Left lung (tissue), 4 donors: ENCODE measurements at regions not wholly inside any gene's neighbourhood (a gene's known extent, or its start where the extent isn't known, plus 50 kb on each side); places are given as distances from the start of the nearest gene placed in this dataset.

Source experiments
- ATAC-seq: fragments of 200-7000 bp; cut with Tn5 transposase; one replicate; pipeline ENCODE4 v1.9.1; 2020; ENCODE audit warnings: moderate library complexity
- DNase-seq, 4 donors: peaks; one replicate each; pipeline ENCODE4 v3.0.0-alpha.2; 2013 to 2020
- H3K27ac ChIP-seq, 2 donors: fragments of 200-600 bp; sonication (generic) in 1 of 2; one replicate each; pipeline versions ENCODE4 v1.5.0 to v1.8.0; 2020 to 2021
- H3K27me3 ChIP-seq, 2 donors: fragments of 200-600 bp; sonication (generic) in 1 of 2; one replicate each; pipeline versions ENCODE4 v1.5.0 to v1.8.0; 2020 to 2021
- H3K36me3 ChIP-seq, 2 donors: fragments of 200-600 bp; sonication (generic) in 1 of 2; one replicate each; pipeline versions ENCODE4 v1.5.0 to v1.8.0; 2020 to 2021
- H3K4me1 ChIP-seq, 2 donors: fragments of 200-600 bp; one replicate each; pipeline ENCODE4 v1.8.0; 2021
- H3K4me3 ChIP-seq, 2 donors: fragments of 200-600 bp; sonication (generic) in 1 of 2; one replicate each; pipeline versions ENCODE4 v1.5.0 to v1.8.0; 2020 to 2021; ENCODE audit warnings: mild to moderate bottlenecking in 1 of 2
- H3K9me3 ChIP-seq, 2 donors: fragments of 200-600 bp; sonication (generic) in 1 of 2; one replicate each; pipeline versions ENCODE4 v1.5.0 to v1.8.0; 2020 to 2021
- intact Hi-C, 2 donors: fragments of 100-400 bp; cut with DNase I; formaldehyde crosslinking; loops; one replicate each; pipeline versions ENCODE4 v1.11.2 to v1.14.2; 2022
- TF ChIP-seq, protein P1 (sequence below), 2 donors: fragments of 200-600 bp; sonication (generic) in 1 of 2; IDR thresholded peaks; one replicate each; pipeline versions ENCODE4 v1.5.0 to v1.8.0; 2021; ENCODE audit warnings: antibody characterized with exemption in 2 of 2
- donor health status: DM: no; HTN: yes; CAD: no.
- donor health status: DM: no; HTN: no; CAD: no.

DNA sequence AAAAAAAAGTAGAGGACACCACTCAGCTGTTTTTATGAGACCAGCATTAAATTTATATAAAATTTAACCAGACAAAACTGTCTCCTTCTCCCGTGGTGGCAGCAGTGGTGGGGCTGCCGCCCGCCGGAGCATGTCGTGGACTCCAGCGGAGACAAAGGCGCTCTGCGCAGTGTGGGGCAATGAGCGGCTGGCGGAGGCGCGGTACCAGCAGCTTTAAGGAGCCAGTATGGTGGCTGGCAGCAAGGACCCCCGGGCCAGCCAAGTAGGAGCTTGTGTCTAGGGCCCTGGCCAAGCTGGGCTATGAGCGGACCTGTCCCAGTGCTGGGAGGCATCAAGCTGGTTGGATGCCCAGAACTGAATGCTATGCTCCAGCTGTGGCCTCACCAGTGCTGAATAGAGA, 2102.9 kb downstream of the NCAM2 start:
- intact Hi-C loops, result no loop called here
- DNase-seq, result peak in 1 of 4 donors; percentile 69
- no peak for ATAC-seq

DNA sequence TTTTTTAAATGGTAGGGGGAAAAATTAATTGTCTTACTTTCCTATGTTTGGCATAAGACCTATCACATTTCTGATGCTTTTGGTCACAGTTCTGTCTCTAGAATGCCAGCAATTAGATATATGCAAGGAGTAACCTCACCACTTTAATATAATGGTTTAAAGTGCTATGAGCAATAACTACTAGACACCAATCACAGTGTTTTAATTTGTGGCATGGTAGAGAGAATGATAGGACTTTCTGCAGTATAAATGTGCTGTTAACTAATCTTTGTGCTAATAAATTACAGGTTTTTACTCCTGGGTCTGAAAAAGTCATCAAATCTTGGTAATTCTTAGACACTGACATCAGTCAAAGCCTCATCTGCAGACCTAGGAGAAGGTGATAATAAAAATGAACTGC, 2110.3 kb downstream of the NCAM2 start:
- no peak overlapping the region for H3K27ac ChIP-seq
- intact Hi-C loops, result no loop called here
- H3K4me3 ChIP-seq, result no peak overlapping the region
- no peaks in the 10 kb centered on the region for H3K9me3 ChIP-seq
- DNase-seq, result no peak
- H3K36me3 ChIP-seq, result no peaks in the 10 kb centered on the region
- TF ChIP-seq, protein P1, sequence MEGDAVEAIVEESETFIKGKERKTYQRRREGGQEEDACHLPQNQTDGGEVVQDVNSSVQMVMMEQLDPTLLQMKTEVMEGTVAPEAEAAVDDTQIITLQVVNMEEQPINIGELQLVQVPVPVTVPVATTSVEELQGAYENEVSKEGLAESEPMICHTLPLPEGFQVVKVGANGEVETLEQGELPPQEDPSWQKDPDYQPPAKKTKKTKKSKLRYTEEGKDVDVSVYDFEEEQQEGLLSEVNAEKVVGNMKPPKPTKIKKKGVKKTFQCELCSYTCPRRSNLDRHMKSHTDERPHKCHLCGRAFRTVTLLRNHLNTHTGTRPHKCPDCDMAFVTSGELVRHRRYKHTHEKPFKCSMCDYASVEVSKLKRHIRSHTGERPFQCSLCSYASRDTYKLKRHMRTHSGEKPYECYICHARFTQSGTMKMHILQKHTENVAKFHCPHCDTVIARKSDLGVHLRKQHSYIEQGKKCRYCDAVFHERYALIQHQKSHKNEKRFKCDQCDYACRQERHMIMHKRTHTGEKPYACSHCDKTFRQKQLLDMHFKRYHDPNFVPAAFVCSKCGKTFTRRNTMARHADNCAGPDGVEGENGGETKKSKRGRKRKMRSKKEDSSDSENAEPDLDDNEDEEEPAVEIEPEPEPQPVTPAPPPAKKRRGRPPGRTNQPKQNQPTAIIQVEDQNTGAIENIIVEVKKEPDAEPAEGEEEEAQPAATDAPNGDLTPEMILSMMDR (IDR thresholded peaks at IDR 0.05), result no peak
- no peaks in the 10 kb centered on the region for H3K27me3 ChIP-seq
- ATAC-seq, result no peak
- no peaks in the 10 kb centered on the region for H3K4me1 ChIP-seq

More for the DNA sequence above, 2102.9 kb downstream of the NCAM2 start:
- no peaks in the 10 kb centered on the region for H3K27me3 ChIP-seq
- no peaks in the 10 kb centered on the region for H3K36me3 ChIP-seq
- no peaks in the 10 kb centered on the region for H3K4me1 ChIP-seq
- H3K4me3 ChIP-seq, result no peak overlapping the region
- no peaks in the 10 kb centered on the region for H3K9me3 ChIP-seq
- TF ChIP-seq, protein P1 (IDR thresholded peaks at IDR 0.05), result no peak
- H3K27ac ChIP-seq, result no peak overlapping the region

DNA sequence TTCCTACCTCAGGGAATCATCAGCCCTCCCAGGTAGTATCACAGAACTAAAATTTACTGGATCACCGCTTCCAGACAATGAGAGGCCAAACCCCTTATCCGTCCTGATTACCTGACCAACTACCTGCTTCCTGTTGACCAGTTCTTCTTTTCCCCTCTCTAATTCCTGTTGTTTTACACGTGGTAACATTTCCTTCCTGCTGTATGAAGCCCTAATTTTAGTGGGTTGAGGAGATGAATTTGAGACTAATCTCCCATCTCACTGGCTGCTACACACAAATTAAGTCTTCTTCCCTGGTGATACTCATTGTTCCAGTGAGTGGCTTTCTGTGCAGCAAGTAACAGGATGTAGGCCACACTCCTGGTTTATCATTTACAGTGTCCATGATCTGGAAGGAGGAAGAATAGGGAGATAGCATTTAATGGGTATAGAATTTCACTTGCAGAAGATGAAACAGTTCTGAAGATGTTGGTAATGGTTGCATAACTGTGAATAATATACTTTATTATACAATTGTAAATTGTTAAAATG, 2112.9 kb downstream of the NCAM2 start:
- TF ChIP-seq, protein P1 (IDR thresholded peaks at IDR 0.05), result no peak
- Histone ChIP-seq H3K27ac (no peak overlapping the region), H3K27me3 (no peaks in the 10 kb centered on the region), H3K36me3 (no peaks in the 10 kb centered on the region), H3K4me1 (no peaks in the 10 kb centered on the region), H3K4me3 (no peak overlapping the region), H3K9me3 (no peaks in the 10 kb centered on the region)
- intact Hi-C loops, result no loop called here
- DNase-seq, result no peak
- ATAC-seq, result no peak

DNA sequence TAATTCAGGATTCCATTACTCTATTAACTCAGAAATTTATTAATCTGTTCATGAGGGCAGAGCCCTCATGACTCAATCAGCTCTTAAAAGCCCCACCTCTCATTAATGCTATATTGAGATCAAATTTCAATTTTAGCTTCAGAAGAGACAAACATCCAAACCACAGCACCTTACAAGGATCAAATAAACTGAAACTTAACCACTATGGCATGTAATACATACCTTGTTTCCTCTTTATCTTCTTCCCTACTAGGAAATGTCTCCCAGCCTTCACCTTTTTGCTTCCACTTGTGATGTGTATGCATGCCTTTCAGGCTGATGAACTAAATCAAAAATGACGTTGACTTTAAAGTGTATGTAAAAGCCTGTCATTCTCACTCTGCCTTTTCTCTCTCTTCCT, 2121.3 kb downstream of the NCAM2 start:
- Histone ChIP-seq H3K4me1 (no peaks in the 10 kb centered on the region), H3K9me3 (no peaks in the 10 kb centered on the region), H3K27ac (no peak overlapping the region), H3K27me3 (no peaks in the 10 kb centered on the region), H3K36me3 (no peaks in the 10 kb centered on the region), H3K4me3 (no peak overlapping the region)
- no peak for ATAC-seq
- intact Hi-C loops, result no loop called here
- no peak for DNase-seq
- TF ChIP-seq, protein P1 (IDR thresholded peaks at IDR 0.05), result no peak

DNA sequence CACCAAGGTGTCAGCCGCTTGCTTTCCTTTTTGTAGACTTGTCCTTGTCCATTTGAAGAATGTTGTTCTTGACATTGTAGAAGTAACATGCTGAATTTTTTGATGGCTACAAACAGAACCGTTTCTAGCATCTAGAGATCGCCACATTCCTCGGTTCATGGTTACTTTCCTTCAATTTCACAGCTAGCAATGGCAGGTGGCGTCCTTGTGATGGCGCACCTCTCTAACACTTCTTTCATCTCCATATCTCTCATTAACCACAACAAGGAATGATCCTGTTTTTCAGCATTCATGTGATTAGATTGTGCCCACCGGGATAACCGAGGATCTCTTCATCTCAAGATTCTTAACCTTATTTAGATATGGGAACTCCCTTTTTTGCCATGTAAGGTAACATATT, 2129.8 kb downstream of the NCAM2 start:
- Histone ChIP-seq H3K4me1 (no peaks in the 10 kb centered on the region), H3K4me3 (no peak overlapping the region), H3K36me3 (no peaks in the 10 kb centered on the region), H3K27me3 (no peaks in the 10 kb centered on the region), H3K9me3 (no peaks in the 10 kb centered on the region), H3K27ac (no peak overlapping the region)
- ATAC-seq, result no peak
- no peak for DNase-seq
- TF ChIP-seq, protein P1 (IDR thresholded peaks at IDR 0.05), result no peak
- intact Hi-C loops, result no loop called here
